HepG2 (cell line): ENCODE measurements at regions not wholly inside any gene's neighbourhood (a gene's known extent, or its start where the extent isn't known, plus 50 kb on each side); places are given as distances from the start of the nearest gene placed in this dataset.

ENCODE experiments used
- DZIP1 ChIP-seq: sonication (generic); formaldehyde crosslinking; IDR thresholded peaks from 2 replicates; pipeline ENCODE4 v1.5.0; 2020; ENCODE audit warnings: mild to moderate bottlenecking, missing genetic modification reagents
- ELF3 ChIP-seq: IDR thresholded peaks from 2 replicates; pipeline ENCODE4 v1.6.1; 2016; ENCODE audit warnings: missing genetic modification reagents, missing compliant biosample characterization
- REL ChIP-seq: sonication (generic); formaldehyde crosslinking; conservative IDR thresholded peaks from 2 replicates; pipeline ENCODE4 v1.8.0; 2022; ENCODE audit warnings: mild to moderate bottlenecking, missing genetic modification reagents, moderate library complexity
- ZC3H4 ChIP-seq: sonication (generic); formaldehyde crosslinking; IDR thresholded peaks from 2 replicates; pipeline ENCODE4 v1.4.0; 2020; ENCODE audit warnings: missing genetic modification reagents, borderline replicate concordance
- ZNF646 ChIP-seq: sonication (generic); formaldehyde crosslinking; IDR thresholded peaks from 2 replicates; pipeline ENCODE4 v1.9.0; 2021; ENCODE audit warnings: mild to moderate bottlenecking, missing genetic modification reagents

- TF ChIP-seq ZNF646 (CRISPR knock-in tag) (no peak), REL (CRISPR knock-in tag) (no peak), DZIP1 (CRISPR knock-in tag) (no peak), ZC3H4 (CRISPR knock-in tag) (no peak), ELF3 (CRISPR knock-in tag) (no peak)
Observed at GRCh38 chr4:29013341-29013740, 1706.8 kb upstream of the PCDH7 start (continued).
